ENCODE measurements at regions not wholly inside any gene's neighbourhood (a gene's known extent, or its start where the extent isn't known, plus 50 kb on each side); places are given as distances from the start of the nearest gene placed in this dataset.
"Not testable (repeated sequence)": the region's sequence is repeated elsewhere in the genome, so short reads cannot be mapped to it uniquely, and the experiment has no call there.

GRCh38 chr5:174483411-174483810 is 241.0 kb upstream of the MSX2 start:
- in situ Hi-C loops (cut with HindIII; ENCODE audit: low sequenced_read_pairs) = no loop called here
- no peak for DNase-seq (ENCODE audit: low spot score)

GRCh38 chr5:174489215-174489614 is 235.2 kb upstream of the MSX2 start:
- no peak for DNase-seq (ENCODE audit: low spot score)
- in situ Hi-C loops (cut with HindIII; ENCODE audit: low sequenced_read_pairs) = no loop called here

- in situ Hi-C loops (cut with HindIII; ENCODE audit: low sequenced_read_pairs) = no loop called here
- no peak for DNase-seq (ENCODE audit: low spot score)
Measured at GRCh38 chr5:174489920-174490597, 234.3 kb upstream of the MSX2 start.

GRCh38 chr5:174490728-174491127 is 233.7 kb upstream of the MSX2 start:
- DNase-seq (ENCODE audit: low spot score) = no peak
- in situ Hi-C loops (cut with HindIII; ENCODE audit: low sequenced_read_pairs) = no loop called here

- no peak for DNase-seq (ENCODE audit: low spot score)
- in situ Hi-C loops (cut with HindIII; ENCODE audit: low sequenced_read_pairs) = no loop called here
Measured at GRCh38 chr5:174491265-174491664, 233.1 kb upstream of the MSX2 start.

- in situ Hi-C loops (cut with HindIII; ENCODE audit: low sequenced_read_pairs) = no loop called here
- DNase-seq (ENCODE audit: low spot score) = no peak
Measured at GRCh38 chr5:174491761-174492350, 232.5 kb upstream of the MSX2 start.

GRCh38 chr5:174493530-174493929 is 230.9 kb upstream of the MSX2 start:
- in situ Hi-C loops (cut with HindIII; ENCODE audit: low sequenced_read_pairs) = no loop called here
- no peak for DNase-seq (ENCODE audit: low spot score)

GRCh38 chr5:174497939-174498338 is 226.4 kb upstream of the MSX2 start:
- DNase-seq (ENCODE audit: low spot score); in situ Hi-C loops (cut with HindIII; ENCODE audit: low sequenced_read_pairs): not testable (repeated sequence)

GRCh38 chr5:174498575-174498974 is 225.8 kb upstream of the MSX2 start:
- in situ Hi-C loops (cut with HindIII; ENCODE audit: low sequenced_read_pairs); DNase-seq (ENCODE audit: low spot score): not testable (repeated sequence)

GRCh38 chr5:174500636-174501035 is 223.7 kb upstream of the MSX2 start:
- no peak for DNase-seq (ENCODE audit: low spot score)
- in situ Hi-C loops (cut with HindIII; ENCODE audit: low sequenced_read_pairs) = no loop called here

GRCh38 chr5:174501461-174502069 is 222.8 kb upstream of the MSX2 start:
- in situ Hi-C loops (cut with HindIII; ENCODE audit: low sequenced_read_pairs) = no loop called here
- no peak for DNase-seq (ENCODE audit: low spot score)

- in situ Hi-C loops (cut with HindIII; ENCODE audit: low sequenced_read_pairs) = no loop called here
Measured at GRCh38 chr5:174503086-174503460, 221.3 kb upstream of the MSX2 start.

GRCh38 chr5:174503461-174504265 is 220.7 kb upstream of the MSX2 start:
- peak; percentile 20 for DNase-seq (ENCODE audit: low spot score)
- in situ Hi-C loops (cut with HindIII; ENCODE audit: low sequenced_read_pairs) = no loop called here

More at GRCh38 chr5:174503086-174503460, 221.3 kb upstream of the MSX2 start:
- DNase-seq (ENCODE audit: low spot score) = no peak

- no peak for DNase-seq (ENCODE audit: low spot score)
- in situ Hi-C loops (cut with HindIII; ENCODE audit: low sequenced_read_pairs) = no loop called here
Measured at GRCh38 chr5:174504266-174504726, 220.1 kb upstream of the MSX2 start.

GRCh38 chr5:174505621-174506020 is 218.8 kb upstream of the MSX2 start:
- in situ Hi-C loops (cut with HindIII; ENCODE audit: low sequenced_read_pairs) = no loop called here
- no peak for DNase-seq (ENCODE audit: low spot score)

GRCh38 chr5:174510782-174511453 is 213.5 kb upstream of the MSX2 start:
- in situ Hi-C loops (cut with HindIII; ENCODE audit: low sequenced_read_pairs); DNase-seq (ENCODE audit: low spot score): not testable (repeated sequence)

GRCh38 chr5:174511714-174512253 is 212.6 kb upstream of the MSX2 start:
- no peak for DNase-seq (ENCODE audit: low spot score)
- in situ Hi-C loops (cut with HindIII; ENCODE audit: low sequenced_read_pairs) = no loop called here

- no peak for DNase-seq (ENCODE audit: low spot score)
- in situ Hi-C loops (cut with HindIII; ENCODE audit: low sequenced_read_pairs) = no loop called here
Measured at GRCh38 chr5:174514325-174514724, 210.1 kb upstream of the MSX2 start.

- in situ Hi-C loops (cut with HindIII; ENCODE audit: low sequenced_read_pairs) = no loop called here
- peak; percentile 13 for DNase-seq (ENCODE audit: low spot score)
Measured at GRCh38 chr5:174514983-174515394, 209.4 kb upstream of the MSX2 start.

Data from G401 (cell line).